ENCODE measurements at regions not wholly inside any gene's neighbourhood (a gene's known extent, or its start where the extent isn't known, plus 50 kb on each side); places are given as distances from the start of the nearest gene placed in this dataset.
"Not testable (repeated sequence)": the region's sequence is repeated elsewhere in the genome, so short reads cannot be mapped to it uniquely, and the experiment has no call there.

DNA sequence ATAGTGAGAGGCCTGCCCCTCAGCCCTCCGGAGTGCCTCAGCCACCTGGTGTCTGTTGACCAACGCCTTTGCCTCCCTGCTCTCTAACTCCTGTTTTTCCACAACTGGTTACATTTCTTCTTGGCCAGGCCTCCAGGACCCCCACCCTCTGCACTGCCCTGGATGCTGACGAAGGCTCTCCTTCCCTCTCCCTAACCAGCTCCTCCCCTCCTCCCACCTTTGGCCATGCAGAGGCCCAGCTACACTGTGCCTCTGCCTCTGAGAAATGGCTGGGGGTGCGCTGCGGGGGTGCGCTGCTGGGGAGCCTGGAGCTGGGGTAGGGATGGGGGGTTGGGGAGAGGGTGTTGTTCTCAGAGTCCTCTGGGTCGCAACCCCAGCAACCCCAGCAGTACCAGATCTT, 57.3 kb downstream of the PROP1 start:
- TF ChIP-seq, protein P1, sequence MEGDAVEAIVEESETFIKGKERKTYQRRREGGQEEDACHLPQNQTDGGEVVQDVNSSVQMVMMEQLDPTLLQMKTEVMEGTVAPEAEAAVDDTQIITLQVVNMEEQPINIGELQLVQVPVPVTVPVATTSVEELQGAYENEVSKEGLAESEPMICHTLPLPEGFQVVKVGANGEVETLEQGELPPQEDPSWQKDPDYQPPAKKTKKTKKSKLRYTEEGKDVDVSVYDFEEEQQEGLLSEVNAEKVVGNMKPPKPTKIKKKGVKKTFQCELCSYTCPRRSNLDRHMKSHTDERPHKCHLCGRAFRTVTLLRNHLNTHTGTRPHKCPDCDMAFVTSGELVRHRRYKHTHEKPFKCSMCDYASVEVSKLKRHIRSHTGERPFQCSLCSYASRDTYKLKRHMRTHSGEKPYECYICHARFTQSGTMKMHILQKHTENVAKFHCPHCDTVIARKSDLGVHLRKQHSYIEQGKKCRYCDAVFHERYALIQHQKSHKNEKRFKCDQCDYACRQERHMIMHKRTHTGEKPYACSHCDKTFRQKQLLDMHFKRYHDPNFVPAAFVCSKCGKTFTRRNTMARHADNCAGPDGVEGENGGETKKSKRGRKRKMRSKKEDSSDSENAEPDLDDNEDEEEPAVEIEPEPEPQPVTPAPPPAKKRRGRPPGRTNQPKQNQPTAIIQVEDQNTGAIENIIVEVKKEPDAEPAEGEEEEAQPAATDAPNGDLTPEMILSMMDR (IDR thresholded peaks at IDR 0.05): not testable (repeated sequence)
- not testable (repeated sequence) for TF ChIP-seq POLR2AphosphoS5 (IDR thresholded peaks at IDR 0.05)
